ENCODE measurements at regions not wholly inside any gene's neighbourhood (a gene's known extent, or its start where the extent isn't known, plus 50 kb on each side); places are given as distances from the start of the nearest gene placed in this dataset.

DNA sequence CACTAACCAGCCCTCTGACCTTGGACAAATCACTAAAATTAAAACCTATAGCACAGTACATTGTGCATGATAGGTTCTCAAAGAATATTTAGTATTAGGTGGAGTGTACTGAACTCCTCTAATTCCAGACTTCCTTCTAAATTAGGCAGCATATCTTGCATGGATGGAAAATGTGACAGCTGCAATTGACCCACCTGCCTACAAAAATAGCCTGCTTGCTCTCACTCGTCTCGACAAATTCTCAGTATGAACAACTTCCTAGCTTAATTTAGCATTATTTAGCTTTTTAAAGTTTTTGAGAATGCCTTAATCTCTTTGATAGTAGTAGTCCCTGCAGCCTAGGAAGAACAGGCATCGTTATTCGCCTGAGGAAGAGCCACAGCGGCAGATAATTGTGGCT is 482.0 kb downstream of the PIK3C3 start:
- Histone ChIP-seq H3K4me1 (ENCODE audit: insufficient read depth) (no peaks in the 10 kb centered on the region), H3K4me3 (no peak overlapping the region), H3K27me3 (no peaks in the 10 kb centered on the region), H3K9me3 (no peaks in the 10 kb centered on the region), H3K27ac (no peak overlapping the region), H3K36me3 (no peaks in the 10 kb centered on the region)
- 61 to 74% (median 69%) methylated on average over 5 of the region's 5 CpGs for WGBS, 3 donors
- no peak for DNase-seq
- TF ChIP-seq POLR2A (IDR thresholded peaks at IDR 0.05), result no peak
- TF ChIP-seq EP300 (IDR thresholded peaks at IDR 0.05), result no peak
- TF ChIP-seq, protein P1, sequence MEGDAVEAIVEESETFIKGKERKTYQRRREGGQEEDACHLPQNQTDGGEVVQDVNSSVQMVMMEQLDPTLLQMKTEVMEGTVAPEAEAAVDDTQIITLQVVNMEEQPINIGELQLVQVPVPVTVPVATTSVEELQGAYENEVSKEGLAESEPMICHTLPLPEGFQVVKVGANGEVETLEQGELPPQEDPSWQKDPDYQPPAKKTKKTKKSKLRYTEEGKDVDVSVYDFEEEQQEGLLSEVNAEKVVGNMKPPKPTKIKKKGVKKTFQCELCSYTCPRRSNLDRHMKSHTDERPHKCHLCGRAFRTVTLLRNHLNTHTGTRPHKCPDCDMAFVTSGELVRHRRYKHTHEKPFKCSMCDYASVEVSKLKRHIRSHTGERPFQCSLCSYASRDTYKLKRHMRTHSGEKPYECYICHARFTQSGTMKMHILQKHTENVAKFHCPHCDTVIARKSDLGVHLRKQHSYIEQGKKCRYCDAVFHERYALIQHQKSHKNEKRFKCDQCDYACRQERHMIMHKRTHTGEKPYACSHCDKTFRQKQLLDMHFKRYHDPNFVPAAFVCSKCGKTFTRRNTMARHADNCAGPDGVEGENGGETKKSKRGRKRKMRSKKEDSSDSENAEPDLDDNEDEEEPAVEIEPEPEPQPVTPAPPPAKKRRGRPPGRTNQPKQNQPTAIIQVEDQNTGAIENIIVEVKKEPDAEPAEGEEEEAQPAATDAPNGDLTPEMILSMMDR (IDR thresholded peaks at IDR 0.05), result no peak
- intact Hi-C loops (cut with DNase I), result no loop called here

DNA sequence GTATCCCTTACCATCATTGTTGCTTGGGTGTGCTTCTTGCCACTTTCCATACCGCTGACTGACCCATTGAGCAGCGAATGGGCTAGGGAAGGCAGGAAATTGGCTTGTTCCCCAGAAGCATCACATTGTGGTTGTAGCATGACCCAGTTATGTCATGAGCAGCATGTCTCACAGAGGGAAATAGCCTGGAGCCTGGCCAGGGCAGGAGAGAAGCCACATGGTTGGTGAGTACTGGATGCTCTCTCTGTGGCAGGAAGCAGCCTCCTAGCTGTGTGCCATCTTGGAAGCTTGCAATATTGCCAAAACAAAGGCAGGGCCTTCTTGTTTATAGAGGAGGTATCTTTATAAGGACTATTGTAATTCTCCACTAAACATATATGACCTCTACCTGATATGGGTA is 482.6 kb downstream of the PIK3C3 start:
- H3K36me3 ChIP-seq, result no peaks in the 10 kb centered on the region
- DNase-seq, result no peak
- H3K9me3 ChIP-seq, result no peaks in the 10 kb centered on the region
- H3K27me3 ChIP-seq, result no peaks in the 10 kb centered on the region
- no peaks in the 10 kb centered on the region for H3K4me1 ChIP-seq (ENCODE audit: insufficient read depth)
- H3K4me3 ChIP-seq, result no peak overlapping the region
- TF ChIP-seq POLR2A (IDR thresholded peaks at IDR 0.05) (no peak), EP300 (IDR thresholded peaks at IDR 0.05) (no peak)
- TF ChIP-seq, protein P1 (IDR thresholded peaks at IDR 0.05), result no peak
- 80 to 87% (median 87%) methylated on average over 2 of the region's 2 CpGs for WGBS, 3 donors
- H3K27ac ChIP-seq, result no peak overlapping the region
- intact Hi-C loops (cut with DNase I), result no loop called here

DNA sequence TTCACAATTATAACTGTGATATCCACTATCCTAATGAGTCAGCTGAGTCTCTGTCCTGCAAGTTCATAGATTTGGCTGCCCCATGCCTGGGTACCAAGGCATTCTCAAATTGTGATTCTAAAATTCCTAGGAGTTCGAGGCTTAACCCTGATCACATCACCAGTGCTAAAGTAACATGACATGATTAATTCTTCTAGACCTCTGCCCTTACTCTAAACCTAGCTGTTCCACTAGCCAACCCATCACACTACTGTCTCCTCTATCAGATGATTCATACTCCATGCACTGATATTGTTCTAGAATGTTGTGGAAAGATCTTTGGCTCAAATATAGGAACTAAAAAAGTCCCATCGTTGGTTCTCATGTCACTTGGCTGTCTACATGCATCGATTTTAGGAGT is 487.6 kb downstream of the PIK3C3 start:
- no peak overlapping the region for H3K27ac ChIP-seq
- TF ChIP-seq POLR2A (IDR thresholded peaks at IDR 0.05), result no peak
- TF ChIP-seq EP300 (IDR thresholded peaks at IDR 0.05), result no peak
- TF ChIP-seq, protein P1 (IDR thresholded peaks at IDR 0.05), result no peak
- intact Hi-C loops (cut with DNase I), result no loop called here
- 76 to 86% (median 79%) methylated on average over 3 of the region's 3 CpGs for WGBS, 3 donors
- DNase-seq, result no peak
- H3K4me1 ChIP-seq (ENCODE audit: insufficient read depth), result no peaks in the 10 kb centered on the region
- peaks cover 0 to 6% of the 10 kb centered on the region in 2 donors for H3K9me3 ChIP-seq
- no peaks in the 10 kb centered on the region for H3K36me3 ChIP-seq
- H3K4me3 ChIP-seq, result no peak overlapping the region
- H3K27me3 ChIP-seq, result no peaks in the 10 kb centered on the region

DNA sequence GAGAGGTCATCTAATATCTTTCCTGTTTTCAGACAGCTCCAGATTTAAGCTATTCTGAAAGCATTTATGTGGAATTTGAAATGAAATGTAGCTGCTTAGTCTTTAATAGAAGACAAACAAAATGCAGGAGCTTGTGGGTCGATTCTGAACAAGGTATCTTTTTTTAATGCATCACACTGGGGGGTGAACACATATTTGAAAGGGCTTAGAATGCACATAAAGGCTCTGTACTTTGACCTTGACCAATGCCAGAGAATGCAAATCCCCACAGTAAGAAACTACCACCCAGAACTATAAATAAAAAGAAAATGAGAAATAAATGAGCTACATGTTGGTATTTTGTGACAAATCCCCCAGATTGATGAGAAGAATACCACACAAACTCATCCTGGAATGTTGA is 489.3 kb downstream of the PIK3C3 start:
- Histone ChIP-seq H3K36me3 (no peaks in the 10 kb centered on the region), H3K9me3 (peaks cover 0 to 10% of the 10 kb centered on the region in 2 donors), H3K4me3 (no peak overlapping the region), H3K4me1 (ENCODE audit: insufficient read depth) (no peaks in the 10 kb centered on the region), H3K27ac (no peak overlapping the region), H3K27me3 (no peaks in the 10 kb centered on the region)
- DNase-seq, result no peak
- intact Hi-C loops (cut with DNase I), result no loop called here
- TF ChIP-seq EP300 (IDR thresholded peaks at IDR 0.05) (no peak), POLR2A (IDR thresholded peaks at IDR 0.05) (no peak)
- TF ChIP-seq, protein P1 (IDR thresholded peaks at IDR 0.05), result no peak
- WGBS, 3 donors, result 3 to 22% (median 17%) methylated on average over 1 of the region's 1 CpG

DNA sequence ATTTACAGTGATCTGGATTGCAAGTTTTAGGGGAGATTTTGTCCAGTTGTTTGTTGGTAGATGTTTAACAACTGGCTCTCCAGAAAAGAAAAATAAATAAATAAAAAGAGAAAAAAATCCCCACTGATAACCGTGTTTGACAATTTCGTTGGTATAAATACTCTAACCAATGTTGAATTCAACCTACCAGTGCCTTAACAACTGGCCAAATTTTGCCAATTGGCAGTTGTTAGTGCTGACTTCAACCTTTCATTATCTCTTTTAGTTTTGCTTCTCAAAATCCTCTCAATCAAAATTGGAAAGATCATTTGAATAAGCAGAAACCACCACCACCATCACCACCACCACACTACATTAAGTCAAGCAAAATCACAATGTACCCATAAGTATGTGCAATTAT is 490.3 kb downstream of the PIK3C3 start:
- 86 to 93% (median 88%) methylated on average over 2 of the region's 2 CpGs for WGBS, 3 donors
- TF ChIP-seq, protein P1 (IDR thresholded peaks at IDR 0.05), result no peak
- no peak for TF ChIP-seq EP300 (IDR thresholded peaks at IDR 0.05)
- Histone ChIP-seq H3K4me3 (no peak overlapping the region), H3K27me3 (no peaks in the 10 kb centered on the region), H3K27ac (no peak overlapping the region), H3K9me3 (peaks cover 0 to 10% of the 10 kb centered on the region in 2 donors), H3K4me1 (ENCODE audit: insufficient read depth) (no peaks in the 10 kb centered on the region), H3K36me3 (no peaks in the 10 kb centered on the region)
- DNase-seq, result no peak
- intact Hi-C loops (cut with DNase I), result no loop called here
